ENCODE measurements at regions not wholly inside any gene's neighbourhood (a gene's known extent, or its start where the extent isn't known, plus 50 kb on each side); places are given as distances from the start of the nearest gene placed in this dataset.
"Not testable (repeated sequence)": the region's sequence is repeated elsewhere in the genome, so short reads cannot be mapped to it uniquely, and the experiment has no call there.

DNA sequence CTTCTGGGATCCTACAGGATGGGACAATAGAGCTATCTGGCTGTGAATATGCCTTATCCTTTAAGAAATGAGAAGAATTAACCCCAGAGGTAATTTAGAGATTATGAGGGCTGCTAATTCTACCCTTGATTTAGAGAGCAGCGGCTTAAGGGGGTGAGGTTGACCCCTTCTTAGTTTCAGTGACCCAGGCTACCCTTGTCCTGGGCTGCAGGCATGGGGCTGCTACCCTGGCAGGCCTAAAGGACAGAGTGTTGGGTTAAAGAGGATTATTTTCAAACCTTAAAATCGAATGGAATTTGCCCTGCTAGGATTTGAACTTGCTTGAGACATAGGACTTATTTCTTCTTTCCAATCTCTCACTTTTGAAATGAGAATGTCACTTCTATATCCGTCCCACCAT lies 1343.4 kb downstream of the HACE1 start:
- TF ChIP-seq, protein P1, sequence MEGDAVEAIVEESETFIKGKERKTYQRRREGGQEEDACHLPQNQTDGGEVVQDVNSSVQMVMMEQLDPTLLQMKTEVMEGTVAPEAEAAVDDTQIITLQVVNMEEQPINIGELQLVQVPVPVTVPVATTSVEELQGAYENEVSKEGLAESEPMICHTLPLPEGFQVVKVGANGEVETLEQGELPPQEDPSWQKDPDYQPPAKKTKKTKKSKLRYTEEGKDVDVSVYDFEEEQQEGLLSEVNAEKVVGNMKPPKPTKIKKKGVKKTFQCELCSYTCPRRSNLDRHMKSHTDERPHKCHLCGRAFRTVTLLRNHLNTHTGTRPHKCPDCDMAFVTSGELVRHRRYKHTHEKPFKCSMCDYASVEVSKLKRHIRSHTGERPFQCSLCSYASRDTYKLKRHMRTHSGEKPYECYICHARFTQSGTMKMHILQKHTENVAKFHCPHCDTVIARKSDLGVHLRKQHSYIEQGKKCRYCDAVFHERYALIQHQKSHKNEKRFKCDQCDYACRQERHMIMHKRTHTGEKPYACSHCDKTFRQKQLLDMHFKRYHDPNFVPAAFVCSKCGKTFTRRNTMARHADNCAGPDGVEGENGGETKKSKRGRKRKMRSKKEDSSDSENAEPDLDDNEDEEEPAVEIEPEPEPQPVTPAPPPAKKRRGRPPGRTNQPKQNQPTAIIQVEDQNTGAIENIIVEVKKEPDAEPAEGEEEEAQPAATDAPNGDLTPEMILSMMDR (IDR thresholded peaks at IDR 0.05; ENCODE audit: low read depth, low read length), result no peak
- H3K4me3 ChIP-seq (ENCODE audit: low read depth, low read length), result no peak overlapping the region

DNA sequence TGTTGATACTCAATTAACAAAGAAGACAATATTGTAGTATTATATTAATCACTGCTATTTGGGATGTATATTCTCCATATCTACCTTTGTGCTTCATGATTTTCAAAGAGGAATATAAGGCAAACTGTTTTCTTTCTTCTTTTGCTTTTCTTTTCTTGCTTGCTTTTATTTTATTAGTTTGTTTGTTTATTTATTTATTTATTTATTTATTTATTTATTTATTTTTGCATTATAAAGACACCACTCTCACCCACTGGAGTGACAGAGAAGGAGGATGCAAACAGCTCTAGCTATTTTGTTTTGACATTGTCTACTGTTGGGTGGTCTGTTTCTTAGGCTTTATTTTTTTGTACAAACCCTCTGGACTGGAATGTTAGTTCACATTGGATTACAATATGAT lies 1352.7 kb downstream of the HACE1 start:
- TF ChIP-seq, protein P1 (IDR thresholded peaks at IDR 0.05; ENCODE audit: low read depth, low read length), result no peak
- no peak overlapping the region for H3K4me3 ChIP-seq (ENCODE audit: low read depth, low read length)

DNA sequence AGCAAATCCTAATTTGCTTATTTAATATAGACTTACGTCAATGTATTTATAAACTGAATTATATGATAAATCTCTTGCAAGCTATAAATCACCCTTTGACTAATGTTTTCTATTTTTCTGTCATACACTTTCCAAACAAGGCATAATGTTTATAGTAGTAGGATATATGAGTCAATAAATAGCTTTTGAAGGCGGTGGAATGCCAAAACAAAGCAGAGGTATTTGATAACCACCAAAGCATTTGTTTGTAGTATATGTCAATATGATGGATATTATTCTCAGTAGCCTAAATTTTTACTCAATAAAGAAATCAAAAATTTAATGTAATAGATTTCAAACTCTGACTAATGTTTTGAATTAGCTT lies 1354.6 kb downstream of the HACE1 start:
- TF ChIP-seq, protein P1 (IDR thresholded peaks at IDR 0.05; ENCODE audit: low read depth, low read length), result no peak
- H3K4me3 ChIP-seq (ENCODE audit: low read depth, low read length), result no peak overlapping the region

DNA sequence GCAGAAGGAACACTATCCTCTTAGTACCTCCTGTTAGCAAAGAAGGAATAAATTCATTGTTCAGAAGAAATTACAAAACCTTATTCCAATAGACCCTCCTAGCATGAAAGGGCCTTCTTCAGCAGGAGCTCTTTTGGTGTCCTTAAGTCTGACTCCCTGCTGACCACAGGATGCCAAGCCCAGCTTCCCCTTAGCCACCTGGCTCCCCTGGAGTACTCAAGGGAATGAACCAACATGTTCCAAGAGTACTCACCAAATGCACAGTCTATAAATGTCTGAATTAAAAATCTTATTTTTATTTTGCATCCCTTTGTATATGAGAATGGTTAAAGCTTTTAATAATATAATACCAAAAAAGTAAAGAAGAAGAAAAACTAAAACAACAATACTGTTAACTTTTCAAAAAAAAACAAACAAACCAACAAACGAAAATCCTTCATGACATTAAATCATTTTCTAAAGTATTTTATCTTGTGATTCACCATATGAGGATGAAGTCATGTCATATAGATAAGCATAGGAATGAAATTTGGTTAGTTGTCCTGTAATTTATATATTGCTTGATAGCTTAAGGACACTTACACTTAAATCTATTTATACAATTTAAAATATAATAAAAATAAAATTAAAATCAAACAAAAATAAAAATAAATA lies 1355.1 kb downstream of the HACE1 start:
- TF ChIP-seq, protein P1 (IDR thresholded peaks at IDR 0.05; ENCODE audit: low read depth, low read length), result no peak
- H3K4me3 ChIP-seq (ENCODE audit: low read depth, low read length), result no peak overlapping the region

DNA sequence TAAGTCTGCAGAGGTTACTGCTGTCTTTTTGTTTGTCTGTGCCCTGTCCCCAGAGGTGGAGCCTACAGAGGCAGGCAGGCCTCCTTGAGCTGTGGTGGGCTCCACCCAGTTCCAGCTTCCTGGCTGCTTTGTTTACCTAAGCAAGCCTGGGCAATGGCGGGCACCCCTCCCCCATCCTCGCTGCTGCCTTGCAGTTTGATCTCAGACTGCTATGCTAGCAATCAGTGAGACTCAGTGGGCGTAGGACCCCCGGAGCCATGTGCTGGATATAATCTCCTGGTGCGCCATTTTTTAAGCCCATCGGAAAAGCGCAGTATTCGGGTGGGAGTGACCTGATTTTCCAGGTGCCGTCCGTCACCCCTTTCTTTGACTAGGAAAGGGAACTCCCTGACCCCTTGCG lies 1363.1 kb downstream of the HACE1 start:
- H3K4me3 ChIP-seq (ENCODE audit: low read depth, low read length), result not testable (repeated sequence)

DNA sequence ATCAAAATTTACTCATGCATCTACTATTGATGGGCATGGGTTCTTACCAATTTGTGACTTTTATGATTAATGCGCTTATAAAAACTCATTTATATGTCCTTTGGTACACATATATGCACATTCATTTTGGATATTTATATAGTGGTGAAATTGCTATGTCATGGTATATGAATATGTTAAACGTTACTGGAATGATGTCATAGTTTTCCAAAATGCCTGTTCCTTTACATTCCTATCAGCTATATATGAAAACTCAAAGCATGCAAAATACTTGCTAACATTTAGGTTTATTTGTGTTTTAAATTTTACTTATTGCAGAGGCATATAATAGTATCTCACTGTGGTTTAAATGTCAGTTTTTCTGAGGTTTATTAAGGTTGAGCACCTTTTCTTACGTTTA lies 1403.1 kb downstream of the HACE1 start:
- H3K4me3 ChIP-seq (ENCODE audit: low read depth, low read length), result no peak overlapping the region
- TF ChIP-seq, protein P1 (IDR thresholded peaks at IDR 0.05; ENCODE audit: low read depth, low read length), result no peak

DNA sequence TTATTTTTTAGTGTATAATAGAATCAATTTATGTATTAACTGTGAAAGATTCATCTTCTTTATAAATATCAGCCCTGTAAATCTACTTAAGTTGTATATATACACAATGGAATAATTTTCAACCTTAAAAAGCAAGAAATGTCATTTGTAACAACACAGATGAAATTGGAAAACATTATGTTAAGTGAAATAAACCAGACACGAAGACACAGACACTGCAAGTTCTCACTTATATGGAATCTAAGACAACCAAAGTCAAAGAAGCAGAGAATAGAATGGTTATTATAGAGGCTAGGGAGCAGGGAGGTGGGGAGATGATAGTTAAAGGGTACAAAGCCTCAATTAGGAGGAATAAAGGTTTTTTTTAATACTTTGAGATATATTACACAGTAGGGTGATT lies 1404.4 kb downstream of the HACE1 start:
- TF ChIP-seq, protein P1 (IDR thresholded peaks at IDR 0.05; ENCODE audit: low read depth, low read length), result no peak

DNA sequence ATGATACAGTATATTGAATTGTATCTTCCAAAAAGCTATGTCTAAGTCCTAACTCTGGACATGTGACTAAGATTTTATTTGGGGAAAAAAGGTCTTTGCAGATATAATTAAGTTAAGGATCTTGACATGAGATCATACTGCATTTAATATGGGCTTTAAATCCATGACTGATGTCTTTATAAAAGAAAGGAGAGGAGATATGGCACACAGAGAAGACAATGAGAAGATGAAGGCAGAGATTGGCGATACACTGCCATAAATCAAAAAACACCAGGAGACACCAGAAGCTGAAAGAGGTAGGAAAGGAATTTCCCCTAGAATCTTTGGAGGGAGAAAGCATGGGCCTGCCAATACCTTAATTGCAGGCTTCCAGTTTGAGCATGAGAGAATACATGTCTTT lies 1450.2 kb downstream of the HACE1 start:
- TF ChIP-seq, protein P1 (IDR thresholded peaks at IDR 0.05; ENCODE audit: low read depth, low read length), result no peak
- no peak overlapping the region for H3K4me3 ChIP-seq (ENCODE audit: low read depth, low read length)

More for the DNA sequence above, 1404.4 kb downstream of the HACE1 start:
- H3K4me3 ChIP-seq (ENCODE audit: low read depth, low read length), result no peak overlapping the region
